Ishikawa (cell line): ENCODE measurements at regions not wholly inside any gene's neighbourhood (a gene's known extent, or its start where the extent isn't known, plus 50 kb on each side); places are given as distances from the start of the nearest gene placed in this dataset.

Experiments used
- CEBPB ChIP-seq: IDR thresholded peaks from 2 replicates; pipeline ENCODE4 v1.6.1; 2012
- CREB1 ChIP-seq: IDR thresholded peaks from 2 replicates; pipeline ENCODE4 v1.6.1; 2012; ENCODE audit warnings: low read depth
- EGR1 ChIP-seq: IDR thresholded peaks from 2 replicates; pipeline ENCODE4 v1.6.1; 2012
- EP300 ChIP-seq: IDR thresholded peaks from 2 replicates; pipeline ENCODE4 v1.6.1; 2012; ENCODE audit warnings: borderline replicate concordance
- RAD21 ChIP-seq: IDR thresholded peaks from 2 replicates; pipeline ENCODE4 v1.6.1; 2012; ENCODE audit warnings: low read depth
- USF1 ChIP-seq: IDR thresholded peaks from 2 replicates; pipeline ENCODE4 v1.6.1; 2012
- YY1 ChIP-seq: IDR thresholded peaks from 2 replicates; pipeline ENCODE4 v1.6.1; 2012; ENCODE audit warnings: low read depth
- TF ChIP-seq, protein P1 (sequence below): IDR thresholded peaks from 2 replicates; pipeline ENCODE4 v1.6.1; 2012; ENCODE audit warnings: low read depth, mild to moderate bottlenecking
- TF ChIP-seq, protein P2 (sequence below): IDR thresholded peaks from 2 replicates; pipeline ENCODE4 v1.6.1; 2012

DNA sequence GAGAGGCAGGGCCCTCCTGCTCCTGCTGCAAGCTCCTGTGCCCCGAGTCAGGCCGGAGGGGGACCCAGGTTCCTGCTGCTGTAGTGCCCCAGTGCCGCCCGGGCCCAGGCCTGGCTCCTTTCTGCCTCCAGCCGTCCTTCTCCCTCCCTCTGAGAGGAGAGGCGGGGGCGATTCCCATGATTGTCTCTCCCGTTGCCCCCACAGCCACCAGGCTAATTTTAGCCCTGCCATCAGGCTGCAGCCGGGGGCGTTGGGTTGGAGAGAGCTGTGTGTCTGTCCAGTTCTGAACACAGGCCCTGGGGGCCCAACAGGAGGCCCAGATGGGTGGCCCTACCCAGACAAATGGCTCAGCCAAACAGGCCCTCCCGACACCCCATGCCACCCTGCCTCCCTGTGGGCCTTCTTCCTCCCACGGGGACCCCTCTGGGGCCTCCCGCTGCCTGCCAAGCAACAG, 214.8 kb downstream of the TBC1D2B start:
- TF ChIP-seq CREB1, result no peak
- no peak for TF ChIP-seq EP300
- TF ChIP-seq, protein P1, sequence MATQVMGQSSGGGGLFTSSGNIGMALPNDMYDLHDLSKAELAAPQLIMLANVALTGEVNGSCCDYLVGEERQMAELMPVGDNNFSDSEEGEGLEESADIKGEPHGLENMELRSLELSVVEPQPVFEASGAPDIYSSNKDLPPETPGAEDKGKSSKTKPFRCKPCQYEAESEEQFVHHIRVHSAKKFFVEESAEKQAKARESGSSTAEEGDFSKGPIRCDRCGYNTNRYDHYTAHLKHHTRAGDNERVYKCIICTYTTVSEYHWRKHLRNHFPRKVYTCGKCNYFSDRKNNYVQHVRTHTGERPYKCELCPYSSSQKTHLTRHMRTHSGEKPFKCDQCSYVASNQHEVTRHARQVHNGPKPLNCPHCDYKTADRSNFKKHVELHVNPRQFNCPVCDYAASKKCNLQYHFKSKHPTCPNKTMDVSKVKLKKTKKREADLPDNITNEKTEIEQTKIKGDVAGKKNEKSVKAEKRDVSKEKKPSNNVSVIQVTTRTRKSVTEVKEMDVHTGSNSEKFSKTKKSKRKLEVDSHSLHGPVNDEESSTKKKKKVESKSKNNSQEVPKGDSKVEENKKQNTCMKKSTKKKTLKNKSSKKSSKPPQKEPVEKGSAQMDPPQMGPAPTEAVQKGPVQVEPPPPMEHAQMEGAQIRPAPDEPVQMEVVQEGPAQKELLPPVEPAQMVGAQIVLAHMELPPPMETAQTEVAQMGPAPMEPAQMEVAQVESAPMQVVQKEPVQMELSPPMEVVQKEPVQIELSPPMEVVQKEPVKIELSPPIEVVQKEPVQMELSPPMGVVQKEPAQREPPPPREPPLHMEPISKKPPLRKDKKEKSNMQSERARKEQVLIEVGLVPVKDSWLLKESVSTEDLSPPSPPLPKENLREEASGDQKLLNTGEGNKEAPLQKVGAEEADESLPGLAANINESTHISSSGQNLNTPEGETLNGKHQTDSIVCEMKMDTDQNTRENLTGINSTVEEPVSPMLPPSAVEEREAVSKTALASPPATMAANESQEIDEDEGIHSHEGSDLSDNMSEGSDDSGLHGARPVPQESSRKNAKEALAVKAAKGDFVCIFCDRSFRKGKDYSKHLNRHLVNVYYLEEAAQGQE, result no peak
- no peak for TF ChIP-seq RAD21
- no peak for TF ChIP-seq CEBPB
- TF ChIP-seq, protein P2, sequence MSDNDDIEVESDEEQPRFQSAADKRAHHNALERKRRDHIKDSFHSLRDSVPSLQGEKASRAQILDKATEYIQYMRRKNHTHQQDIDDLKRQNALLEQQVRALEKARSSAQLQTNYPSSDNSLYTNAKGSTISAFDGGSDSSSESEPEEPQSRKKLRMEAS, result no peak
- no peak for TF ChIP-seq EGR1
- no peak for TF ChIP-seq YY1
- TF ChIP-seq USF1, result no peak
